SK-N-SH (cell line): ENCODE measurements at regions not wholly inside any gene's neighbourhood (a gene's known extent, or its start where the extent isn't known, plus 50 kb on each side); places are given as distances from the start of the nearest gene placed in this dataset.

Experiments used
- CTCF ChIP-seq: fragments of 200-600 bp; sonication (generic); IDR thresholded peaks from 2 replicates; pipeline ENCODE4 v1.6.1; 2017; ENCODE audit warnings: antibody characterized with exemption, mild to moderate bottlenecking, moderate library complexity
- ELF1 ChIP-seq: IDR thresholded peaks from 2 replicates; pipeline ENCODE4 v1.4.0; 2012
- EP300 ChIP-seq, 2 experiments: IDR thresholded peaks; 2 replicates each; pipeline versions ENCODE4 v1.4.0 to v1.6.1; 2012; ENCODE audit warnings: borderline replicate concordance in 1 of 2, low read depth in 1 of 2, low read length in 1 of 2
- EZH2phosphoT487 ChIP-seq: fragments of 200-600 bp; sonication (generic); IDR thresholded peaks from 2 replicates; pipeline ENCODE4 v1.6.1; 2017; ENCODE audit warnings: low read depth, mixed run types, mild to moderate bottlenecking, antibody characterized with exemption, moderate library complexity, borderline replicate concordance
- FOXM1 ChIP-seq: IDR thresholded peaks from 2 replicates; pipeline ENCODE4 v1.4.0; 2012; ENCODE audit warnings: low read depth, mild to moderate bottlenecking
- GATA2 ChIP-seq: sonication (generic); formaldehyde crosslinking; IDR thresholded peaks from 2 replicates; pipeline ENCODE4 v1.5.0; 2020; ENCODE audit warnings: mild to moderate bottlenecking, missing genetic modification reagents
- JUND ChIP-seq: IDR thresholded peaks from 2 replicates; pipeline ENCODE4 v1.4.0; 2012
- MAX ChIP-seq: IDR thresholded peaks from 2 replicates; pipeline ENCODE4 v1.4.0; 2012; ENCODE audit warnings: low read depth
- MEF2A ChIP-seq: IDR thresholded peaks from 2 replicates; pipeline ENCODE4 v1.4.0; 2012; ENCODE audit warnings: low read depth, borderline replicate concordance
- POLR2AphosphoS5 ChIP-seq: IDR thresholded peaks from 2 replicates; pipeline ENCODE4 v1.6.1; 2012; ENCODE audit warnings: low read depth, low read length
- RCOR1 ChIP-seq: fragments of 150-350 bp; IDR thresholded peaks from 2 replicates; pipeline ENCODE4 v1.6.1; 2017; ENCODE audit warnings: antibody characterized with exemption, low read length
- YY1 ChIP-seq: IDR thresholded peaks from 2 replicates; pipeline ENCODE4 v1.4.0; 2012; ENCODE audit warnings: low read depth, mild to moderate bottlenecking

DNA sequence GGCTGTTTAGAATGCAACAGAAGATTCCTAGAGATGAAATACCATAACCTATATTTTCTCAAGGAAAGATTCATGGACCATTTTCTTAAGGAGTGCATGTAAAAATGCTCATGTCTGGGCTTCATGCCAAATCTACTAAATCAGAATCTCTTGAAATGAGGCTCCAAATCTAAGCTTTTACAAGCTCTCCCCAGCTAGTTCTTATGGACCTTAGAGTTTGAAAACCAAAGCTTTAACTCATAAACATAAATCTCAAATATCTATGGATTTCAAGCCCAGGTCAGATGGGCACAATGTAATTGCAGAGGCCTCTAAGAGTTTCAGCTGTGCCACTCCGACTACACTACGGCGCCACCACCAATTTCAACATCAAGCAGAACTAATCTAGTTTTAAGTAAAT, 117.3 kb upstream of the CAND1 start:
- TF ChIP-seq JUND, result no peak
- TF ChIP-seq MAX, result no peak
- TF ChIP-seq FOXM1, result no peak
- no peak for TF ChIP-seq CTCF
- no peak for TF ChIP-seq RCOR1
- no peak for TF ChIP-seq MEF2A
- TF ChIP-seq YY1, result no peak
- no peak for TF ChIP-seq EP300 (IDR thresholded peaks at IDR 0.05; ENCODE audit: borderline replicate concordance in 1 of 2, low read depth in 1 of 2, low read length in 1 of 2)
- TF ChIP-seq POLR2AphosphoS5, result no peak
- no peak for TF ChIP-seq EZH2phosphoT487
- TF ChIP-seq ELF1, result no peak
- TF ChIP-seq GATA2 (CRISPR knock-in tag), result no peak
